Retinal pigment epithelial cell (primary cell): ENCODE measurements at regions not wholly inside any gene's neighbourhood (a gene's known extent, or its start where the extent isn't known, plus 50 kb on each side); places are given as distances from the start of the nearest gene placed in this dataset.

Experiments used
- DNase-seq: peaks from one replicate; pipeline ENCODE4 v3.0.0-alpha.2; 2010; ENCODE audit warnings: low read depth
- H3K4me3 ChIP-seq: 2 replicates; pipeline ENCODE4 v1.5.1; 2011; ENCODE audit warnings: mild to moderate bottlenecking, low read length, control low read depth, moderate library complexity
- CTCF ChIP-seq: conservative IDR thresholded peaks from 2 replicates; pipeline ENCODE4 v1.5.1; 2011; ENCODE audit warnings: low read depth, low read length, control low read depth, inconsistent platforms

- H3K4me3 ChIP-seq: no peak overlapping the region
- no peak for DNase-seq
- TF ChIP-seq CTCF: no peak
Observed at GRCh38 chr18:35822413-35822812, 150.1 kb upstream of the RMP24 start.

GRCh38 chr18:35826477-35826876 lies 146.0 kb upstream of the RMP24 start:
- DNase-seq: no peak
- no peak for TF ChIP-seq CTCF

GRCh38 chr18:35827275-35827902 lies 145.1 kb upstream of the RMP24 start:
- DNase-seq: no peak
- H3K4me3 ChIP-seq: no peak overlapping the region
- TF ChIP-seq CTCF: no peak

More at GRCh38 chr18:35826477-35826876, 146.0 kb upstream of the RMP24 start:
- H3K4me3 ChIP-seq: no peak overlapping the region

- no peak overlapping the region for H3K4me3 ChIP-seq
- TF ChIP-seq CTCF: no peak
- no peak for DNase-seq
Observed at GRCh38 chr18:35827903-35828275, 144.6 kb upstream of the RMP24 start.

GRCh38 chr18:35828591-35828990 lies 143.9 kb upstream of the RMP24 start:
- DNase-seq: no peak

GRCh38 chr18:35835366-35835765 lies 137.1 kb upstream of the RMP24 start:
- no peak for TF ChIP-seq CTCF
- H3K4me3 ChIP-seq: no peak overlapping the region
- DNase-seq: no peak

More at GRCh38 chr18:35828591-35828990, 143.9 kb upstream of the RMP24 start:
- no peak overlapping the region for H3K4me3 ChIP-seq
- TF ChIP-seq CTCF: no peak

- no peak for DNase-seq
- H3K4me3 ChIP-seq: no peak overlapping the region
- TF ChIP-seq CTCF: no peak
Observed at GRCh38 chr18:35835833-35836232, 136.6 kb upstream of the RMP24 start.
